ENCODE measurements at regions not wholly inside any gene's neighbourhood (a gene's known extent, or its start where the extent isn't known, plus 50 kb on each side); places are given as distances from the start of the nearest gene placed in this dataset.
"Not testable (repeated sequence)": the region's sequence is repeated elsewhere in the genome, so short reads cannot be mapped to it uniquely, and the experiment has no call there.

DNA sequence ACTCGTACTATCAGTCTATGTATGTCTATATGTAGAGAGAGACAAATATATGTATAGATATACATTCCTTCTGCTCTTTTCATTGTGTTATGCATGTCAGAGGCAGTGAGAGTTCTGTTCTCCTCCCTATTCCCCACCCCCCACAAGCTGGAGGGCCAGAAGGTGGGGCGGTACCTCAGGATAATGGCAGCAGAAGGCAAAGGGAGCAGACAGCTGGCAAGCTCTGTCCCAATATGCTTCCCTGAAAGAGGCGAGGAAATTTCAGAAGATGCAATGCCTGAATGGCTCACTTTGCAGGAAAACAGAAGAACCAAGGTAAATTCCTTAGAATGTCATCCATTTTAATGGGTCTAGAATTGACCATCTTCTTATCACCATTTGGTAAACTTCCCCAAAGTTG lies 114.4 kb downstream of the NAA11 start:
- no peaks in the 10 kb centered on the region for H3K4me1 Mint-ChIP-seq
- ATAC-seq = no peak
- POLR2A ChIA-PET = no interaction called here

DNA sequence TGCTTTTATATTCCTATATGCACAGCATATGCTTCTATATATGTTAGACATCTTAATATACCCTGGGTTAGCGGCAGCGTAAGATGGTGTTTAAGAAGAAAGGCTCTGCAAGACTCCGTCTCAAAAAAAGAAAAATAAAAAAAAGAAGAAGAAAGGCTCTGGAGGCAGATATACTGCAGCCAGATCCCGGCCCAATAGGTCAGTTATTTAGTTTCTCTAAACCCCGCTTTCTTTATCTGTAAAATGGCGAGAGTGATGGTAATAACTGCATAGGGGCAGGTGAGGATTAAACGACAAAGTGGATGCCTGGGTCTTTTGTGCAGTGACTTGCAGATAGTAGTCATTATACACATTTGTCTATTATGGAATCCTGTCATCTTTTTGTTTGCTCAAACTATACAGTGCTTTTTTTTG lies 115.2 kb downstream of the NAA11 start:
- Mint-ChIP-seq H3K27me3 (peaks cover 0 to 5% (median 0%) of the 10 kb centered on the region in 5 donors), H3K27ac (no peak overlapping the region), H3K36me3 (peaks cover 0 to 2% (median 0%) of the 10 kb centered on the region in 3 donors), H3K4me3 (no peak overlapping the region), H3K4me1 (no peaks in the 10 kb centered on the region), H3K9me3 (peaks cover 0 to 15% (median 5%) of the 10 kb centered on the region in 9 donors)
- no peak for ATAC-seq
- POLR2A ChIA-PET = no interaction called here
- no peak for DNase-seq

More for the DNA sequence above, 114.4 kb downstream of the NAA11 start:
- peaks cover 0 to 2% (median 0%) of the 10 kb centered on the region in 3 donors for H3K36me3 Mint-ChIP-seq
- H3K4me3 Mint-ChIP-seq = no peak overlapping the region
- no peak overlapping the region for H3K27ac Mint-ChIP-seq
- no peak for DNase-seq
- peaks cover 0 to 9% (median 1%) of the 10 kb centered on the region in 9 donors for H3K9me3 Mint-ChIP-seq
- H3K27me3 Mint-ChIP-seq = peaks cover 0 to 5% (median 0%) of the 10 kb centered on the region in 5 donors

DNA sequence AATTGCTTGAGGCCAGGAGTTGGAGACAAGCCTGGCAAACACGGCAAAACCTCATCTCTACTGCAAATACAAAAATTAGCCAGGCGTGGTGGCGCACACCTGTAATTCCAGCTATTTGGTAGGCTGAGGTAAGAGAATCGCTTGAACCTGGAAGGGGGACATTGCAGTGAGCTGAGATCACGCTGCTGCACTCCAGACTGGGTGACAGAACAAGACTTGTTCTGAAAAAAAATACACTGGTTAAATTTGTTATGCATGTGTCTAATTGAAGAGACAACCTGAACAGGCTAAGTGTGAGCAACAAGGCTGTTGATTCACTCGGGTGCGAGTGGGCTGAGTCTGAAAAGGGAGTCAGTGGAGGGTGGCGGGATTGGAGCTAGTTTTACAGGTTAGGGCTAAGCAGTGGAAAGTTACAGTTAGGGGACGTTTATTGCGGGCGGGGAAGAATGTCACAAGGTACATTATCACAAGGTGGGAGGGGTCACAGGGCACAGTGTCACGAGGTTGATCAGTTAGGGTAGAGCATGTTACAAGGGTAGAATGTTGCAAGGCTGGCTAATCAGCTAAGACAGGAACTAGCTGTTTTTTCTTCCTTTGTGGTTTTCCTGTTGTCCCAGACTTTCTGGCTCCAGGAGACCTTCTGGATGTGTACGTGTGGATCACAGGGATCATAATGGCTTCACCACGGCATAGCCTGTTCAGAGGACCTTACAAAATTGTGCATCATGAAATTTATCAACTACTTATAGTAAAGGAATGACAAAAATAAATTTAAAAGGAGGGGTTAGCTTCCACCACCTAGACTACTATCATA lies 115.8 kb downstream of the NAA11 start:
- POLR2A ChIA-PET = no interaction called here
- no peak for DNase-seq
- no peaks in the 10 kb centered on the region for H3K4me1 Mint-ChIP-seq
- peaks cover 0 to 15% (median 5%) of the 10 kb centered on the region in 9 donors for H3K9me3 Mint-ChIP-seq
- no peak for ATAC-seq
- peaks cover 0 to 2% (median 0%) of the 10 kb centered on the region in 3 donors for H3K36me3 Mint-ChIP-seq
- H3K27ac Mint-ChIP-seq = no peak overlapping the region
- peaks cover 0 to 5% (median 0%) of the 10 kb centered on the region in 5 donors for H3K27me3 Mint-ChIP-seq
- no peak overlapping the region for H3K4me3 Mint-ChIP-seq

DNA sequence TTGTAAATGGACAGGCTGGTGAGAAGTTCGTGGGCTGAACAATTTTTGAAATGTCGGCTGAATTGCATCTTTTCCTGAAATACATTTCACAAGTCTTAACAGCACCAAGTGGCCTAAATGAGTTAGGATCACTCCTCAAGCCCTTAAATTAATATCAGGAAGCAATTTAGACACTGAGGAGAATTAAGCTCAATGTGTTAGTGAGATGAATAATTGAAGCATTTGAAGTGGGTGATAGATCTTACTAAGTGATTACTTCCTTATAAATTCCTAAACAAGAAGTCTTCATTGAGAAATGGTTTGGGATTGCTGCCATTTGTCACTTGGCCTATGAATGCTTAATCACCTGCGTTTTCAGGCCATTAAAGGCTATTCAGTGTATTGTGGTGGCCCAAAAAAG lies 116.8 kb downstream of the NAA11 start:
- DNase-seq (no peak), ATAC-seq (no peak)
- Mint-ChIP-seq H3K4me1 (no peaks in the 10 kb centered on the region), H3K9me3 (peaks cover 0 to 15% (median 5%) of the 10 kb centered on the region in 9 donors), H3K4me3 (no peak overlapping the region), H3K36me3 (peaks cover 0 to 2% (median 0%) of the 10 kb centered on the region in 3 donors), H3K27ac (peak overlapping the region in 1 of 10 donors; percentile 56), H3K27me3 (peaks cover 0 to 5% (median 0%) of the 10 kb centered on the region in 5 donors)
- POLR2A ChIA-PET = no interaction called here

DNA sequence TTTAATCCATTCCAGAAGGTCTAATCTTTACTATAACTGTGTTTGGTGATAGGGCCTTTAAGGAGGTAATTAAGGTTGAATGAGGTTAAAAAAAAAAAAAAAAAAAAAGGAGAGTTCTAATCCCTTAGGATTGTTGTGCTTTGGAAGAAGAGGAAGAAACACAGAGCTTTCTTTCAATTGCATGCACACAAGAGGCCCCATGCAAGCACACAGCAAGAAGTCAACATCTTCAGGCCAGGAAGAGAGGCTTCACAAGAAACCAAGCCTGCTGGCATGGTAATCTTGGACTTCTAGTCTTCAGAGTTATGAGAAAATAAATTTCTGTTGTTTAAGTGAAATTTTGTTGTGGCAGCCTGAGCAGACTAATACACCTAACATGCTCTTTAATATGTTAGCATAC lies 118.6 kb downstream of the NAA11 start:
- ATAC-seq = no peak
- Mint-ChIP-seq H3K4me3 (no peak overlapping the region), H3K36me3 (peaks cover 0 to 2% (median 0%) of the 10 kb centered on the region in 3 donors), H3K4me1 (no peaks in the 10 kb centered on the region), H3K9me3 (peaks cover 0 to 15% (median 5%) of the 10 kb centered on the region in 9 donors), H3K27ac (no peak overlapping the region), H3K27me3 (peaks cover 0 to 5% (median 0%) of the 10 kb centered on the region in 5 donors)
- POLR2A ChIA-PET = no interaction called here
- no peak for DNase-seq

DNA sequence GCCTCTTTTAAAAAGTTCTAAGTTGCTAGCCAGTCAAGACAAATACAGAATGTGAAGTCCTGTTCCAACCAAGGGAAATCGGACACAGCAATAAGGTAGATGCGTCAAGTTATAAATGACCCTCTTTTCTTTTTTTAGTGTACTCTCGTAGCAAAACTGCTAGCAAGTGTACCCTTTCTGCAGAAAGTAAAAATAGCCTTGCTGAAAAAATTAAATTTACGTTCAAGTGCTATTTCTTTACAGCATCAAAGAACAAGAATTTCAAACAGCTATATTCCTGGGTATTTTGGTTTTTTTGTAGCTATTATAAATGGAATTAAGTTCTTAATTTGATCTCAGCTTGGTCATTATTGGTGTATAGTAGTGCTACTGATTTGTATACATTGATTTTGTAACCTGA lies 119.2 kb downstream of the NAA11 start:
- Mint-ChIP-seq H3K27me3 (peaks cover 0 to 5% (median 0%) of the 10 kb centered on the region in 5 donors), H3K4me3 (no peak overlapping the region), H3K4me1 (no peaks in the 10 kb centered on the region), H3K27ac (no peak overlapping the region), H3K9me3 (peaks cover 0 to 15% (median 5%) of the 10 kb centered on the region in 9 donors), H3K36me3 (peaks cover 0 to 2% (median 0%) of the 10 kb centered on the region in 3 donors)
- POLR2A ChIA-PET = no interaction called here
- no peak for DNase-seq
- ATAC-seq = no peak

DNA sequence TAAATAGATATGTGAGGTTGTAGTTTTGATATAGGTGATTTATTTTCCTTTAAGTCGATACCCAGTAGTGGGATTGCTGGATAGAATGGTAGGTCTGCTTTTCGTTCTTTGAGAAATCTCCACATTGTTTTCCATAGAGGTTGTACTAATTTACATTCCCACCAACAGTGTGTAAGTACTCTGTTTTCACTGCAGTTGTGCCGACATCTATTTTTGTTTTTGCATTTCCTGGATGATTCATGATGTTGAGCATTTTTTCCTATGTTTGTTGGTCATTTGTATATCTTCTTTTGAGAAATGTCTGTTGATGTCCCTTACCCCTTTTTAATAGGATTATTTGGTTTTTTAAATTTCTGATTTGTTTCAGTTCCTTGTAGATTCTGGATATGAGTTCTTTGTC lies 120.7 kb downstream of the NAA11 start:
- DNase-seq = no peak

DNA sequence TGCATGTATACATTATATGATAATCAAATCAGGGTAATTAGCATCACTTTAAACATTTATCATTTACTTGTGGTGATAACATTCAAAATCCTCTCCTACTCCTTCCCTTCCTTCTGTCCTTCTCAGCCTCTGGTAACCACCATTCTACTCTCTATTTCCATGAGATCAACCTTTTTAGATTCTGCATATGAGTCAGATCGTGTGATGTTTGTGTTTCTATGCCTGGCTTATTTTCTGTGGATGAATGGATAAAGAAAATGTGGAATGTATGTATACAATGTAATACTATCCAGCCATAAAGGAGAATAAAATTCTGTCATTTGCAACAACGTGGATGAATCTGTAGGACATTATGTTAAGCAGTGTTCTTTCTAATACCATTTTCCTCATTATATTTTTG lies 123.9 kb downstream of the NAA11 start:
- DNase-seq (no peak), ATAC-seq (no peak)
- Mint-ChIP-seq H3K27ac (no peak overlapping the region), H3K36me3 (peaks cover 0 to 2% (median 0%) of the 10 kb centered on the region in 3 donors), H3K4me3 (no peak overlapping the region), H3K9me3 (peaks cover 0 to 11% (median 5%) of the 10 kb centered on the region in 9 donors), H3K4me1 (no peaks in the 10 kb centered on the region), H3K27me3 (no peaks in the 10 kb centered on the region)
- POLR2A ChIA-PET = no interaction called here

More for the DNA sequence above, 120.7 kb downstream of the NAA11 start:
- Mint-ChIP-seq H3K27ac (no peak overlapping the region), H3K36me3 (peaks cover 0 to 2% (median 0%) of the 10 kb centered on the region in 3 donors), H3K4me3 (no peak overlapping the region), H3K9me3 (peaks cover 0 to 15% (median 5%) of the 10 kb centered on the region in 9 donors), H3K4me1 (no peaks in the 10 kb centered on the region), H3K27me3 (peaks cover 0 to 4% (median 0%) of the 10 kb centered on the region in 5 donors)
- POLR2A ChIA-PET = no interaction called here
- ATAC-seq = no peak

DNA sequence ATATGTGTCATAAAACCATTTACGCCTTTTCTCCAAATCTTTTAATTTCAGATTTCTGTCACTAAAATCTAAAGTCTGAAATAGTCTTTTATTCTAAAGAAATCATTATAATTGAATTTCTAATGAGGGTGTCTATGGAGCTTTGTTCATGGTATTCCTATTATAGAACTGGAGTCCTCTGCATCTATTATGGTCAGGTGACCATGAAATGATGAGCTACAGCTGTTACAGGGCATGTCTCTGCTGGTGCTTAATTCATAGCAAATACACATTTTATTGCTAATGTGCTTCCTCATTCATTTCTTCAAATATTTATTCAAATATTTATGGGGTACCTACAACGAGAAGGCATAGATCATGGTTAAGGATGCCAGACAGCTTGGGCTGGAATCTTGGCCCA lies 126.1 kb downstream of the NAA11 start:
- peaks cover 0 to 10% (median 0%) of the 10 kb centered on the region in 5 donors for H3K27me3 Mint-ChIP-seq
- H3K36me3 Mint-ChIP-seq = no peaks in the 10 kb centered on the region
- H3K27ac Mint-ChIP-seq = no peak overlapping the region
- ATAC-seq (no peak), DNase-seq (no peak)
- H3K9me3 Mint-ChIP-seq = peaks cover 0 to 10% (median 0%) of the 10 kb centered on the region in 9 donors
- POLR2A ChIA-PET = no interaction called here
- no peaks in the 10 kb centered on the region for H3K4me1 Mint-ChIP-seq
- H3K4me3 Mint-ChIP-seq = no peak overlapping the region

DNA sequence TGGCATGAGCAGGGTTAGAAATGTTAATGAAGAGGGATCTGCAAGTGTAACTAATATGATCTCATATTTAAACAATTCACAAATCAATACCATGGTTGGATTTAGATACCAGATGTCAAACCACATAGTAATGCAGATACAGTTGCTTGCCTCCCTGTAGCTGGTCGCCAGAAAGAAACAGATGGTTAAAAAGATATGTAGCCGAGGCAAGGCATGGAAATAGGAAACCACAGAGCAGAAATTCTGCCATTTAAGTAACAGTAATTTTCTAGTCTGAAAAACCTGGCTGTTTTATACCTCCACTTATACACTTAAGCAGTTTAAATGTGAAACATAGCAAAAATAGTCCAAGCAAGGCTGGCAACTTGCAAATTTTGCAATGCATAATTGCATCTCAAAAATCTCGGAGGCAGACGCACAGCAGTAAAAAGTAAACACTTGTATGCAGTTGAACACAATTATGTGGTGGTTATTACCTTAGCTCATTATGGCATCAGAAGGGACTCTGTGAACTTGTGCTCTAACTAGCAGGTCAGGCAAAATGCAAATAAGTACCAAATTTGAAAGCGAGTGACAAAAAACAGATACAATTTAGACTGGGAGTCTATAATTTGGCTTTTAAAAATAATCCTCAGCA lies 126.8 kb downstream of the NAA11 start:
- POLR2A ChIA-PET = no interaction called here
- no peak overlapping the region for H3K27ac Mint-ChIP-seq
- no peaks in the 10 kb centered on the region for H3K36me3 Mint-ChIP-seq
- H3K4me1 Mint-ChIP-seq = no peaks in the 10 kb centered on the region
- H3K27me3 Mint-ChIP-seq = peaks cover 0 to 10% (median 0%) of the 10 kb centered on the region in 5 donors
- peaks cover 0 to 12% (median 0%) of the 10 kb centered on the region in 9 donors for H3K9me3 Mint-ChIP-seq
- H3K4me3 Mint-ChIP-seq = no peak overlapping the region
- ATAC-seq (no peak), DNase-seq (no peak)

DNA sequence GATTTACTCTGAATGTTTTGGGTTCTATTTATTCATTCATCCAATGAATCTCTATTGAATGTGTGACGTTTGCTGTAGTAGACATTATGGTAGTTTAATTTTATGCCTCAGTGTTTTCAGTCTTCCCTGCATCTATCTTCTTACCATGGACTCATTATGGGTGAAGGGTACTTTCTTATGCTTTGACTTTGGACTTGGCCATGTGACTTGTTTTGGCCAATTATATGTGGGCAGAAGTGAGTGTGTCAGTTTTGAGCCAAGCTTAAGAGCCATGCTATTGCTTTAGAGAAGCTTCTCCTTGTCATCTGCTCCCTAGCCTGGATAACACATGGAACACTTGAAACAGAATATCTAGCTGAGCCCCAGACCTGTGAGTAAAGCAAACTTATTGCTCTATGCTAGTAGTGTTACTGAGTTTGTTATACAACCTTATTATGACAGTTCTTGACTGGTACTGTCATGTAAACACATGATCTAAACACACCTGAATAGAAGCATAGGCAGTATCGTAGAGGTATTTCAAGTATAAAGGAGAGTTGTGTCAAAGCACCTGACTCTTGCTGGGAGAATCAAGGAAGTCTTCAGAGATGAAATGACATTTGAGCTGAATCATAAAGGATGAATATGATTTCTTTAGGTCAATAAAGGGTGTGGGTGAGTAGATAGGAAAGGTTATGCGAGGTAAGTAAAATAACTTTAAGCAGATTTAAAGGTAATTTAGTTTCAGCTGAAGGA lies 128.4 kb downstream of the NAA11 start:
- Mint-ChIP-seq H3K4me1 (no peaks in the 10 kb centered on the region), H3K4me3 (no peak overlapping the region), H3K27ac (no peak overlapping the region), H3K36me3 (no peaks in the 10 kb centered on the region), H3K27me3 (peaks cover 0 to 10% (median 0%) of the 10 kb centered on the region in 5 donors), H3K9me3 (peaks cover 0 to 12% (median 2%) of the 10 kb centered on the region in 9 donors)
- POLR2A ChIA-PET = no interaction called here
- no peak for DNase-seq
- ATAC-seq = no peak

DNA sequence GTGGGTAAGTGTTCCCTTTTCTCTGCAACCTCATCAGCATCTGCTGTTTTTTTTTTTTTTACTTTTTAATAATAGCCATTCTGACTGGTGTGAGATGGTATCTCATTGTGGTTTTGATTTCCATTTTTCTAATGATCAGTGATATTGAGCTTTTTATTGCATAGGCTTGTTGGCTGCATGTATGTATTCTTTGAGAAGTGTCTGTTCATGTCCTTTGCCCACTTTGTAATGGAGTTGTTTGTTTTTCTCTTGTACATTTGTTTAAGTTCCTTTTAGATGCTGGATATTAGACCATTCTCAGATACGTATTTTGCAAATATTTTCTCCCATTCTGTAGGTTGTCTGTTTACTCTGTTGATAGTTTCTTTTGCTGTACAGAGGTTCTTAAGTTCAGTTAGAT lies 134.6 kb downstream of the NAA11 start:
- H3K36me3 Mint-ChIP-seq, H3K4me1 Mint-ChIP-seq, DNase-seq, ATAC-seq, POLR2A ChIA-PET, H3K27me3 Mint-ChIP-seq, H3K4me3 Mint-ChIP-seq, H3K27ac Mint-ChIP-seq: not testable (repeated sequence)
- H3K9me3 Mint-ChIP-seq = peaks cover 0 to 37% (median 23%) of the 10 kb centered on the region in 9 donors
